Breast epithelium (tissue), 3 donors: ENCODE measurements at regions not wholly inside any gene's neighbourhood (a gene's known extent, or its start where the extent isn't known, plus 50 kb on each side); places are given as distances from the start of the nearest gene placed in this dataset.

Experiments used
- POLR2A ChIP-seq: fragments of 450-650 bp; IDR thresholded peaks from one replicate; pipeline ENCODE4 v1.6.1; 2016; ENCODE audit warnings: antibody characterized with exemption, mild to moderate bottlenecking, moderate library complexity
- POLR2AphosphoS5 ChIP-seq, 3 donors: sonication (generic); formaldehyde crosslinking; IDR thresholded peaks; one replicate each; pipeline ENCODE4 v1.6.1; 2017; ENCODE audit warnings: antibody characterized with exemption in 3 of 3
- TF ChIP-seq, protein P1 (sequence below), 3 donors: fragments of 450-650 bp; IDR thresholded peaks; one replicate each; pipeline ENCODE4 v1.5.1; 2016 to 2017; ENCODE audit warnings: antibody characterized with exemption in 3 of 3, mild to moderate bottlenecking in 3 of 3, moderate library complexity in 3 of 3

- TF ChIP-seq, protein P1, sequence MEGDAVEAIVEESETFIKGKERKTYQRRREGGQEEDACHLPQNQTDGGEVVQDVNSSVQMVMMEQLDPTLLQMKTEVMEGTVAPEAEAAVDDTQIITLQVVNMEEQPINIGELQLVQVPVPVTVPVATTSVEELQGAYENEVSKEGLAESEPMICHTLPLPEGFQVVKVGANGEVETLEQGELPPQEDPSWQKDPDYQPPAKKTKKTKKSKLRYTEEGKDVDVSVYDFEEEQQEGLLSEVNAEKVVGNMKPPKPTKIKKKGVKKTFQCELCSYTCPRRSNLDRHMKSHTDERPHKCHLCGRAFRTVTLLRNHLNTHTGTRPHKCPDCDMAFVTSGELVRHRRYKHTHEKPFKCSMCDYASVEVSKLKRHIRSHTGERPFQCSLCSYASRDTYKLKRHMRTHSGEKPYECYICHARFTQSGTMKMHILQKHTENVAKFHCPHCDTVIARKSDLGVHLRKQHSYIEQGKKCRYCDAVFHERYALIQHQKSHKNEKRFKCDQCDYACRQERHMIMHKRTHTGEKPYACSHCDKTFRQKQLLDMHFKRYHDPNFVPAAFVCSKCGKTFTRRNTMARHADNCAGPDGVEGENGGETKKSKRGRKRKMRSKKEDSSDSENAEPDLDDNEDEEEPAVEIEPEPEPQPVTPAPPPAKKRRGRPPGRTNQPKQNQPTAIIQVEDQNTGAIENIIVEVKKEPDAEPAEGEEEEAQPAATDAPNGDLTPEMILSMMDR (IDR thresholded peaks at IDR 0.05) = no peak
- TF ChIP-seq POLR2AphosphoS5 (IDR thresholded peaks at IDR 0.05) = no peak
- TF ChIP-seq POLR2A = no peak
These were observed 168.3 kb downstream of the TM2D1 start for GRCh38 chr1:61556631-61557030.
